ENCODE measurements at regions not wholly inside any gene's neighbourhood (a gene's known extent, or its start where the extent isn't known, plus 50 kb on each side); places are given as distances from the start of the nearest gene placed in this dataset.

DNA sequence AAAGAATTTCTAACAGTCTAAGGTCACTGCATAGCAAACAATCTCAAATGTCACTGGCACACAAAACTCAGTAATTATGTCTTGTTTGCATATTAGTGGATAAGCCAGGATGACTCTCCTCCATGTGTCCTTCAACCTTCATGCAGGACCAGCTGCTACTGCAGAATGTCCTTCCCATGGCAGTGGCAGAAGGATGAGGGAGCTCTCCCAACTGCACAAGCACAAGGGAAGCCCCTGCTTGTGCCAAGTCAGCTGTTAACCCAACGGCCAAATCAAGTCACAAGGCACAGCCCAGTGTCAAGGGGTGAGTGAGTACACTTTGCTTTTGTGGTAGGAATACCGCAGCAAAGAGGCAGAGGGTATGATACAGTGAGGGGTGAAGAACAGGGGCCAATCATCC lies 59.3 kb upstream of the VWC2 start:
- H3K4me1 Mint-ChIP-seq: no peaks in the 10 kb centered on the region
- H3K4me1 ChIP-seq: no peaks in the 10 kb centered on the region

GRCh38 chr7:49715486-49715885 lies 58.0 kb upstream of the VWC2 start:
- Histone ChIP-seq H3K36me3 (no peaks in the 10 kb centered on the region), H2AFZ (replicated peaks) (no peak overlapping the region), H3K27me3 (no peaks in the 10 kb centered on the region), H3K4me2 (no peak overlapping the region), H3F3A (ENCODE audit: low read depth) (no peaks in the 10 kb centered on the region), H4K20me1 (ENCODE audit: low read depth) (no peaks in the 10 kb centered on the region), H3K4me3 (no peak overlapping the region), H3K9ac (no peak overlapping the region), H3K27ac (no peak overlapping the region), H3K79me2 (ENCODE audit: low read depth) (no peaks in the 10 kb centered on the region), H3K9me3 (ENCODE audit: low read depth) (no peaks in the 10 kb centered on the region), H3K4me1 (no peaks in the 10 kb centered on the region)
- no peak for DNase-seq (ENCODE audit: low spot score)
- Mint-ChIP-seq H3K27me3 (ENCODE audit: insufficient read depth, low read depth) (no peaks in the 10 kb centered on the region), H3K36me3 (no peaks in the 10 kb centered on the region), H3K27ac (no peak overlapping the region), H3K4me3 (no peak overlapping the region), H3K9me3 (peaks cover 3% of the 10 kb centered on the region), H3K4me1 (no peaks in the 10 kb centered on the region)
- TF ChIP-seq EZH2phosphoT487 (IDR thresholded peaks at IDR 0.05): no peak
- TF ChIP-seq CTCF (IDR thresholded peaks at IDR 0.05): no peak
- no peak for TF ChIP-seq EZH2 (IDR thresholded peaks at IDR 0.05)

More for the DNA sequence above, 59.3 kb upstream of the VWC2 start:
- H3K27ac ChIP-seq: no peak overlapping the region
- H3K79me2 ChIP-seq (ENCODE audit: low read depth): no peaks in the 10 kb centered on the region
- Mint-ChIP-seq H3K27me3 (ENCODE audit: insufficient read depth, low read depth) (no peaks in the 10 kb centered on the region), H3K4me3 (no peak overlapping the region), H3K36me3 (no peaks in the 10 kb centered on the region), H3K27ac (no peak overlapping the region), H3K9me3 (peaks cover 3% of the 10 kb centered on the region)
- H3K9me3 ChIP-seq (ENCODE audit: low read depth): no peaks in the 10 kb centered on the region
- H2AFZ ChIP-seq (replicated peaks): no peak overlapping the region
- no peaks in the 10 kb centered on the region for H3K36me3 ChIP-seq
- DNase-seq (ENCODE audit: low spot score): no peak
- no peak overlapping the region for H3K4me2 ChIP-seq
- H3K4me3 ChIP-seq: no peak overlapping the region
- H3K9ac ChIP-seq: no peak overlapping the region
- no peaks in the 10 kb centered on the region for H3K27me3 ChIP-seq
- no peaks in the 10 kb centered on the region for H3F3A ChIP-seq (ENCODE audit: low read depth)
- TF ChIP-seq EZH2 (IDR thresholded peaks at IDR 0.05) (no peak), CTCF (IDR thresholded peaks at IDR 0.05) (no peak), EZH2phosphoT487 (IDR thresholded peaks at IDR 0.05) (no peak)
- H4K20me1 ChIP-seq (ENCODE audit: low read depth): no peaks in the 10 kb centered on the region

- Mint-ChIP-seq H3K9me3 (no peaks in the 10 kb centered on the region), H3K27me3 (ENCODE audit: insufficient read depth, low read depth) (peaks cover 2% of the 10 kb centered on the region), H3K36me3 (no peaks in the 10 kb centered on the region), H3K27ac (no peak overlapping the region), H3K4me3 (no peak overlapping the region), H3K4me1 (no peaks in the 10 kb centered on the region)
- H2AFZ ChIP-seq (replicated peaks): no peak overlapping the region
- H3K4me2 ChIP-seq: no peak overlapping the region
- no peaks in the 10 kb centered on the region for H3K27me3 ChIP-seq
- no peaks in the 10 kb centered on the region for H3K36me3 ChIP-seq
- DNase-seq (ENCODE audit: low spot score): no peak
- no peak overlapping the region for H3K9ac ChIP-seq
- H3K9me3 ChIP-seq (ENCODE audit: low read depth): no peaks in the 10 kb centered on the region
- no peaks in the 10 kb centered on the region for H3F3A ChIP-seq (ENCODE audit: low read depth)
- no peaks in the 10 kb centered on the region for H3K4me1 ChIP-seq
- TF ChIP-seq EZH2phosphoT487 (IDR thresholded peaks at IDR 0.05) (no peak), EZH2 (IDR thresholded peaks at IDR 0.05) (no peak), CTCF (IDR thresholded peaks at IDR 0.05) (no peak)
- no peak overlapping the region for H3K27ac ChIP-seq
- no peaks in the 10 kb centered on the region for H3K79me2 ChIP-seq (ENCODE audit: low read depth)
- no peaks in the 10 kb centered on the region for H4K20me1 ChIP-seq (ENCODE audit: low read depth)
- H3K4me3 ChIP-seq: no peak overlapping the region
Measured at GRCh38 chr7:49717547-49717946, 55.9 kb upstream of the VWC2 start.
